ENCODE measurements at regions not wholly inside any gene's neighbourhood (a gene's known extent, or its start where the extent isn't known, plus 50 kb on each side); places are given as distances from the start of the nearest gene placed in this dataset.

GRCh38 chr10:83871187-83872081, 267.9 kb upstream of the GHITM start:
- peak; percentile 60 for DNase-seq (ENCODE audit: low spot score)

GRCh38 chr10:83880252-83880791, 259.0 kb upstream of the GHITM start:
- no peak for DNase-seq (ENCODE audit: low spot score)

GRCh38 chr10:83881661-83882060, 257.6 kb upstream of the GHITM start:
- DNase-seq (ENCODE audit: low spot score): no peak

GRCh38 chr10:83886871-83887270, 252.4 kb upstream of the GHITM start:
- DNase-seq (ENCODE audit: low spot score): no peak

GRCh38 chr10:83892737-83893136, 246.6 kb upstream of the GHITM start:
- no peak for DNase-seq (ENCODE audit: low spot score)

GRCh38 chr10:83896219-83896618, 243.1 kb upstream of the GHITM start:
- DNase-seq (ENCODE audit: low spot score): no peak

- DNase-seq (ENCODE audit: low spot score): no peak
These were observed 241.7 kb upstream of the GHITM start for GRCh38 chr10:83897626-83898025.

GRCh38 chr10:83908506-83908905, 230.8 kb upstream of the GHITM start:
- no peak for DNase-seq (ENCODE audit: low spot score)

GRCh38 chr10:83909001-83909400, 230.3 kb upstream of the GHITM start:
- DNase-seq (ENCODE audit: low spot score): no peak

GRCh38 chr10:83915801-83916200, 223.5 kb upstream of the GHITM start:
- no peak for DNase-seq (ENCODE audit: low spot score)

GRCh38 chr10:83917537-83918506, 221.5 kb upstream of the GHITM start:
- peak; percentile 2 for DNase-seq (ENCODE audit: low spot score)

GRCh38 chr10:83919187-83919586, 220.1 kb upstream of the GHITM start:
- no peak for DNase-seq (ENCODE audit: low spot score)

GRCh38 chr10:83921984-83922860, 217.1 kb upstream of the GHITM start:
- no peak for DNase-seq (ENCODE audit: low spot score)

- no peak for DNase-seq (ENCODE audit: low spot score)
These were observed 214.2 kb upstream of the GHITM start for GRCh38 chr10:83925133-83925532.

GRCh38 chr10:83926606-83927005, 212.7 kb upstream of the GHITM start:
- no peak for DNase-seq (ENCODE audit: low spot score)

- DNase-seq (ENCODE audit: low spot score): no peak
These were observed 212.1 kb upstream of the GHITM start for GRCh38 chr10:83927166-83927565.

- no peak for DNase-seq (ENCODE audit: low spot score)
These were observed 209.9 kb upstream of the GHITM start for GRCh38 chr10:83929399-83929798.

GRCh38 chr10:83931669-83932068, 207.6 kb upstream of the GHITM start:
- no peak for DNase-seq (ENCODE audit: low spot score)

GRCh38 chr10:83932245-83932644, 207.1 kb upstream of the GHITM start:
- DNase-seq (ENCODE audit: low spot score): no peak

GRCh38 chr10:83934062-83934461, 205.2 kb upstream of the GHITM start:
- DNase-seq (ENCODE audit: low spot score): no peak

GRCh38 chr10:83934641-83935338, 204.5 kb upstream of the GHITM start:
- DNase-seq (ENCODE audit: low spot score): no peak
